ENCODE measurements at regions not wholly inside any gene's neighbourhood (a gene's known extent, or its start where the extent isn't known, plus 50 kb on each side); places are given as distances from the start of the nearest gene placed in this dataset.

- no peaks in the 10 kb centered on the region for H3K27me3 ChIP-seq (ENCODE audit: insufficient read depth, low read length, poor library complexity, severe bottlenecking)
- no peaks in the 10 kb centered on the region for H3K79me2 ChIP-seq (ENCODE audit: insufficient read depth, low read length)
- TF ChIP-seq EZH2phosphoT487 (IDR thresholded peaks at IDR 0.05; ENCODE audit: borderline replicate concordance), result no peak
- no peak for TF ChIP-seq CTCF (conservative IDR thresholded peaks at IDR 0.05; ENCODE audit: low read length)
- no peak overlapping the region for H3K4me2 ChIP-seq (ENCODE audit: low read depth, low read length, poor library complexity, severe bottlenecking)
- H3K36me3 ChIP-seq (ENCODE audit: insufficient read depth, low read length), result no peaks in the 10 kb centered on the region
- H3K9me2 ChIP-seq (replicated peaks; ENCODE audit: low read depth, low read length), result no peaks in the 10 kb centered on the region
- H3K4me1 ChIP-seq (ENCODE audit: insufficient read depth, low read length, poor library complexity, severe bottlenecking), result no peaks in the 10 kb centered on the region
- H3F3A ChIP-seq (ENCODE audit: low read depth), result no peaks in the 10 kb centered on the region
- no peaks in the 10 kb centered on the region for H4K20me1 ChIP-seq (ENCODE audit: insufficient read depth, low read length, poor library complexity, severe bottlenecking)
- no peaks in the 10 kb centered on the region for H3K9me3 ChIP-seq (ENCODE audit: insufficient read depth, low read depth, low read length)
- H3K9ac ChIP-seq (ENCODE audit: low read depth, low read length, poor library complexity, severe bottlenecking), result no peak overlapping the region
- no peak overlapping the region for H3K4me3 ChIP-seq (ENCODE audit: low read length, poor library complexity, severe bottlenecking)
- no peak overlapping the region for H2AFZ ChIP-seq (ENCODE audit: low read length)
These were observed 586.0 kb downstream of the TOX3 start for GRCh38 chr16:51960931-51961330.

- TF ChIP-seq CTCF (conservative IDR thresholded peaks at IDR 0.05; ENCODE audit: low read length) (no peak), EZH2phosphoT487 (IDR thresholded peaks at IDR 0.05; ENCODE audit: borderline replicate concordance) (no peak)
- H3K36me3 ChIP-seq (ENCODE audit: insufficient read depth, low read length), result no peaks in the 10 kb centered on the region
- no peaks in the 10 kb centered on the region for H3K79me2 ChIP-seq (ENCODE audit: insufficient read depth, low read length)
- H3K9ac ChIP-seq (ENCODE audit: low read depth, low read length, poor library complexity, severe bottlenecking), result no peak overlapping the region
- no peaks in the 10 kb centered on the region for H3K9me2 ChIP-seq (replicated peaks; ENCODE audit: low read depth, low read length)
- no peak overlapping the region for H2AFZ ChIP-seq (ENCODE audit: low read length)
- no peaks in the 10 kb centered on the region; the same call in 1 of the 2 replicates for H3K9me3 ChIP-seq (ENCODE audit: insufficient read depth, low read depth, low read length)
- no peak overlapping the region for H3K4me2 ChIP-seq (ENCODE audit: low read depth, low read length, poor library complexity, severe bottlenecking)
- no peaks in the 10 kb centered on the region for H3K27me3 ChIP-seq (ENCODE audit: insufficient read depth, low read length, poor library complexity, severe bottlenecking)
- no peaks in the 10 kb centered on the region for H3F3A ChIP-seq (ENCODE audit: low read depth)
- no peaks in the 10 kb centered on the region for H4K20me1 ChIP-seq (ENCODE audit: insufficient read depth, low read length, poor library complexity, severe bottlenecking)
- H3K4me3 ChIP-seq (ENCODE audit: low read length, poor library complexity, severe bottlenecking), result no peak overlapping the region
- H3K4me1 ChIP-seq (ENCODE audit: insufficient read depth, low read length, poor library complexity, severe bottlenecking), result no peaks in the 10 kb centered on the region
These were observed 593.5 kb downstream of the TOX3 start for GRCh38 chr16:51953286-51953985.

GRCh38 chr16:51952500-51952899 lies 594.4 kb downstream of the TOX3 start:
- no peaks in the 10 kb centered on the region for H3K9me2 ChIP-seq (replicated peaks; ENCODE audit: low read depth, low read length)
- H3K4me1 ChIP-seq (ENCODE audit: insufficient read depth, low read length, poor library complexity, severe bottlenecking), result no peaks in the 10 kb centered on the region
- no peaks in the 10 kb centered on the region for H3F3A ChIP-seq (ENCODE audit: low read depth)
- H3K79me2 ChIP-seq (ENCODE audit: insufficient read depth, low read length), result no peaks in the 10 kb centered on the region
- no peak overlapping the region for H3K4me3 ChIP-seq (ENCODE audit: low read length, poor library complexity, severe bottlenecking)
- TF ChIP-seq CTCF (conservative IDR thresholded peaks at IDR 0.05; ENCODE audit: low read length), result no peak
- no peak for TF ChIP-seq EZH2phosphoT487 (IDR thresholded peaks at IDR 0.05; ENCODE audit: borderline replicate concordance)
- H3K9ac ChIP-seq (ENCODE audit: low read depth, low read length, poor library complexity, severe bottlenecking), result no peak overlapping the region
- no peak overlapping the region for H2AFZ ChIP-seq (ENCODE audit: low read length)
- H3K4me2 ChIP-seq (ENCODE audit: low read depth, low read length, poor library complexity, severe bottlenecking), result no peak overlapping the region
- H3K27me3 ChIP-seq (ENCODE audit: insufficient read depth, low read length, poor library complexity, severe bottlenecking), result no peaks in the 10 kb centered on the region
- H3K9me3 ChIP-seq (ENCODE audit: insufficient read depth, low read depth, low read length), result no peaks in the 10 kb centered on the region; the same call in 1 of the 2 replicates
- no peaks in the 10 kb centered on the region for H3K36me3 ChIP-seq (ENCODE audit: insufficient read depth, low read length)
- H4K20me1 ChIP-seq (ENCODE audit: insufficient read depth, low read length, poor library complexity, severe bottlenecking), result no peaks in the 10 kb centered on the region
